IMR-90 (cell line): ENCODE measurements at regions not wholly inside any gene's neighbourhood (a gene's known extent, or its start where the extent isn't known, plus 50 kb on each side); places are given as distances from the start of the nearest gene placed in this dataset.

ENCODE experiments used
- POLR2A ChIP-seq: IDR thresholded peaks from 2 replicates; pipeline ENCODE4 v1.6.1; 2012; ENCODE audit warnings: mild to moderate bottlenecking, low read depth, low read length
- TF ChIP-seq, protein P1 (sequence below): conservative IDR thresholded peaks from 2 replicates; pipeline ENCODE4 v1.5.1; 2012; ENCODE audit warnings: mild to moderate bottlenecking, low read depth, low read length, improper control_type of control experiment

DNA sequence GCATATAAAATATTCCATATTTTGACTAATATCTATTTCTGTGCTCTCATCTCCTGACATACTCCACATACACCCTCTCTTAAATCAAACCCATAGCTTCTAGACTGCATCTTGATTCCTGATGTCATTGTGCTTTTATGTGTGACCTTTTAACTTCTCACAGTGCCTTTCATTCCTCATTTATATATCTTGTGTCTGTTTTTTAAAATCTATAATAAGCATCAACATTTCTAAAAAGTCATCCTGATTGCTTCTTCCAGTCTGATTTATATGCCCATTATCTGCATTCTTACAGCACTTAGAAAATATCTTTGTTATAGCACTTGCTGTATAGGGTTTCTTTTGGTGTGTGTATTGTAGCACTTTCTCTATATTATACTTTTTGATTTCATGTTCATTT is 190.1 kb upstream of the ITM2A start:
- TF ChIP-seq, protein P1, sequence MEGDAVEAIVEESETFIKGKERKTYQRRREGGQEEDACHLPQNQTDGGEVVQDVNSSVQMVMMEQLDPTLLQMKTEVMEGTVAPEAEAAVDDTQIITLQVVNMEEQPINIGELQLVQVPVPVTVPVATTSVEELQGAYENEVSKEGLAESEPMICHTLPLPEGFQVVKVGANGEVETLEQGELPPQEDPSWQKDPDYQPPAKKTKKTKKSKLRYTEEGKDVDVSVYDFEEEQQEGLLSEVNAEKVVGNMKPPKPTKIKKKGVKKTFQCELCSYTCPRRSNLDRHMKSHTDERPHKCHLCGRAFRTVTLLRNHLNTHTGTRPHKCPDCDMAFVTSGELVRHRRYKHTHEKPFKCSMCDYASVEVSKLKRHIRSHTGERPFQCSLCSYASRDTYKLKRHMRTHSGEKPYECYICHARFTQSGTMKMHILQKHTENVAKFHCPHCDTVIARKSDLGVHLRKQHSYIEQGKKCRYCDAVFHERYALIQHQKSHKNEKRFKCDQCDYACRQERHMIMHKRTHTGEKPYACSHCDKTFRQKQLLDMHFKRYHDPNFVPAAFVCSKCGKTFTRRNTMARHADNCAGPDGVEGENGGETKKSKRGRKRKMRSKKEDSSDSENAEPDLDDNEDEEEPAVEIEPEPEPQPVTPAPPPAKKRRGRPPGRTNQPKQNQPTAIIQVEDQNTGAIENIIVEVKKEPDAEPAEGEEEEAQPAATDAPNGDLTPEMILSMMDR = no peak
- no peak for TF ChIP-seq POLR2A
